NCI-H345 treated with DMSO at 0.1 percent for 48 hours (cell line): ENCODE measurements at regions not wholly inside any gene's neighbourhood (a gene's known extent, or its start where the extent isn't known, plus 50 kb on each side); places are given as distances from the start of the nearest gene placed in this dataset.

Experiments
- DNase-seq: peaks from one replicate; lab custom pipeline; 2025; ENCODE audit not compliant: unreplicated experiment; lab: John Stamatoyannopoulos, UW

- no peak for DNase-seq
These were observed 581.2 kb downstream of the LRFN5 start for GRCh38 chr14:42187846-42188245.

GRCh38 chr14:42185718-42186117, 579.0 kb downstream of the LRFN5 start:
- DNase-seq, result no peak

- DNase-seq, result peak; percentile 97
These were observed 567.7 kb downstream of the LRFN5 start for GRCh38 chr14:42174357-42174756.

- no peak for DNase-seq
These were observed 566.5 kb downstream of the LRFN5 start for GRCh38 chr14:42173206-42173605.

- DNase-seq, result no peak
These were observed 565.6 kb downstream of the LRFN5 start for GRCh38 chr14:42172304-42172703.

- DNase-seq, result no peak
These were observed 556.5 kb downstream of the LRFN5 start for GRCh38 chr14:42163136-42163535.

- DNase-seq, result no peak
These were observed 552.5 kb downstream of the LRFN5 start for GRCh38 chr14:42159138-42159537.

- DNase-seq, result no peak
These were observed 543.1 kb downstream of the LRFN5 start for GRCh38 chr14:42149609-42150261.

- DNase-seq, result no peak
These were observed 539.1 kb downstream of the LRFN5 start for GRCh38 chr14:42145766-42146165.

- DNase-seq, result no peak
These were observed 536.4 kb downstream of the LRFN5 start for GRCh38 chr14:42143114-42143513.

- no peak for DNase-seq
These were observed 534.7 kb downstream of the LRFN5 start for GRCh38 chr14:42141328-42141727.

- DNase-seq, result no peak
These were observed 534.2 kb downstream of the LRFN5 start for GRCh38 chr14:42140831-42141279.

GRCh38 chr14:42140001-42140400, 533.3 kb downstream of the LRFN5 start:
- DNase-seq, result no peak

- no peak for DNase-seq
These were observed 531.7 kb downstream of the LRFN5 start for GRCh38 chr14:42138406-42138805.

- no peak for DNase-seq
These were observed 524.1 kb downstream of the LRFN5 start for GRCh38 chr14:42130815-42131214.

- DNase-seq, result no peak
These were observed 516.9 kb downstream of the LRFN5 start for GRCh38 chr14:42123526-42123925.

- DNase-seq, result no peak
These were observed 506.8 kb downstream of the LRFN5 start for GRCh38 chr14:42113358-42114069.

GRCh38 chr14:42112108-42112507, 505.4 kb downstream of the LRFN5 start:
- no peak for DNase-seq

GRCh38 chr14:42111355-42111754, 504.7 kb downstream of the LRFN5 start:
- DNase-seq, result no peak

GRCh38 chr14:42110167-42110566, 503.5 kb downstream of the LRFN5 start:
- DNase-seq, result no peak

GRCh38 chr14:42095155-42095554, 488.5 kb downstream of the LRFN5 start:
- DNase-seq, result no peak

- DNase-seq, result no peak
These were observed 483.4 kb downstream of the LRFN5 start for GRCh38 chr14:42090122-42090521.

GRCh38 chr14:42079911-42080310, 473.2 kb downstream of the LRFN5 start:
- DNase-seq, result no peak
